ENCODE measurements at regions not wholly inside any gene's neighbourhood (a gene's known extent, or its start where the extent isn't known, plus 50 kb on each side); places are given as distances from the start of the nearest gene placed in this dataset.

DNA sequence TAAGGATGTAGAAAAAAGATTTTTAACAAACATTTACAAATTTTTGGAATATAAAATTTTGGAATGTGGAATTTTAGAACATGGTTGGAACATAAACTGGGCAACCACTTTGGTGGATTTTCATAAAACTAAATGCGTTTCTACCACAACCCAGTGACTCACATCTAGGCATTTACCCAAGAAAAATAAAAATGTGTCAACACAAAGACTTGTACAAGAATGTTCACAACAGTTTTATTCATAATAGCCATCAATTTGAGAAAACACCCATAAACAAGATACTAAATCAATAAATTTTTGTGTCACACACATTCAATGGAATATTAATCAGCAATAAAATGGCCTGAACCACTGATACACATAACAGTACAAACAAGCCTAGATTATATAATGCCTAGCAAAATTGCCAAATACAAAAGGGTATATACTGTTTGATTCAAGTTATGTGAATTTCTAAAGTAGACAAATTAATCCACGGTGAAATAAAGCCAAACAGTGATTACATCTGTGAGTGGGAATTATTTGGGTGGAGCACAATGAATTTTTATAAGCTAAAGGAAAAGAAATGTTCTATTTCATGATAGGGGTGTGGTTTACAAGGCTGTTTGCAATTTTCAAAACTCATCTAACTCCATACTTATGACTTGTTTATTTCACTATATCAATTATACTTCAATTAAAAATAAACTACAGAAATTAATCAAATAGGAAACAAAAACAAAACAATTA lies 415.2 kb upstream of the OR4E1 start:
- DNase-seq: no peak

DNA sequence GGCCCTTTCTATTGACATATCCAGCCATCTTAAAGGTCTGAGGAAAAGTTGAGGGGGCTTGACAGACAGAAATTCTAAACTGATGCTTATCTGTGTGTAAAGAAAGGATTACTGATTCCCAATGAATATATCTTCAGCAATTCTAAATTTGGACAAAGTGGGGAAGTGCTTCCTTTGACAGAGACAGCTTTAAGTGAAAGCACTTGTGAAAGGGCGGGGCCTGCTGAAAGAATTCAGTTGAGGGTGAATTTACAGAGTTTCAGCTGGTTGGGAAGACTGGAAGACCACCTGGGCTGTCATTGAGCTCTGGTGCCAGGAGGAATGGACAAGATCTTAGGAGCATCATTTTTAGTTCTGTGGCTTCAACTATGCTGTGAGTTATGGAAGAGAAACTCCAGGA lies 412.5 kb upstream of the OR4E1 start:
- no peak for DNase-seq

DNA sequence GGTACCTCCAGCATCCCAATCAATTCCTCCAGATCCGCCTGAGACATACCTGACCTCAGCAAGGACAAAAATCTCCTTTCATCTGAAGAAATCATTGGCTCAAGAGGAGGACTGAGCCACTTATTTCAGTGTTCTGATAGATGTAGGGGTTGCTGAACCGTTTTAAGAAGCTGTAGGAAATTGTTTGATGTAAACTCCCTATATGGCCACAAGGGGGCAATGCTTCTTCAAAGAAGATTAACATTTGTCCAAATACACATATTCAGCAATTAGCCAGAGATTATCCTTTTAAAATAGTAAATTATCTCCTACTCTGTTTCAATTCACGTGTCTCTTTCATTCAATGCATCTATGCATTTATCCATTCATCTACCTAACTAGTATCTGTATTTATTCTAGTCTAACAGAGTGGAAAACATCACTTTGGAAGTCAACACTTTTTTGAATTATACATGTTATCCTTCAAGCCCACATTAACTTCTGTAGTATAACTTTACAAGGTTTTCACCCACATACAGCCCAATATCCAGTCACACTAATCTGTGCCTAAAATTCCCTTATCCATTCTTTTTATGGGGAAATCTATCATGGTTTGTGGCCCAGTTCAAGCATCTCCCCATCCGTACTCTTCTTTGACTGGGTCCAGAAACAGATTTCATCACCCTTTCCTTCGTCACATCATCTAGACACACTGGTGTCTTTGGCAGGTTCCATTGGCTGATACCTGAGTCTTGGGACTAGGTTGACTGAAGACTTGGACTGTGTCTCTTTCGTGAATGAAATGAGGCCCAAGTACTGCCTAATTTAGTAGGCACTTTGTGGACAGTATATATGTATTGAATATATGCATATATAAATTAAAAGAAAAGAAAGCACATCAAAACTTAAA lies 411.0 kb upstream of the OR4E1 start:
- peak; percentile 31 for DNase-seq

DNA sequence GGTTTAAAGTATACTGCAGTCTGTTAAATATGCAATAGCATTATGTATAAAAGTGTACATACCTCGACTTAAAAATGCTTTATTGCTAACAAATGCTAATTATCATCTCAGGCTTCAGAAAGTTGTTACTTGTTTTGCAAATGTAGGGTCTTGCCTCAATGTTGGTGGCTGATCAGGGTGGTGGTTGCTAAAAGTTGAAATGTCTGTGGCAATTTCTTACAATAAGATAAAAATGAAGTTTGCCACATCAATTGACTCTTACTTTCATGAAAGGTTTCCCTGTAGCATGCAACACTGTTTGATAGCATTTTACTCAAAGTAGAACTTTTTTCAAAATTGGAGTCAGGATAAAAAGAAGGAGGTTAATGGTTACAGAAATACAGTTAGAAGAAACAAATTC lies 407.7 kb upstream of the OR4E1 start:
- no peak for DNase-seq

DNA sequence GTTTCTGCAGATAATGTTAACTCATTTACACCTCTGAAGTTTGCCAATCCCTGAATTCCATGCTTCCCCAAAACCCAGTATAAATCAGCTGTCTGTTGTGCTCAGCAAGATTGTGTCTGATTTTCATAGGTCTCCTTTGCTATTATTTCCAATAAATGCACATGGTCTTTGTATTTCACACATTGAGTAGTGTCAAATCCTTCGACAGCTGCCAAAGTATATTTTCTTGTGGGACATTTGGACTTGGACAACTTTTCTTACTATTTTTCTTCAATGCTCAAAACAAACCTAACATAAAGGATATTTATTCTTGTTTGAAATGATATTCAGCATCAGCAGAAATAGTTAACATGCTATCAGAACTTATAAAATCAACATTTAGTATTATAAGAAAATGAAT lies 406.1 kb upstream of the OR4E1 start:
- no peak for DNase-seq

DNA sequence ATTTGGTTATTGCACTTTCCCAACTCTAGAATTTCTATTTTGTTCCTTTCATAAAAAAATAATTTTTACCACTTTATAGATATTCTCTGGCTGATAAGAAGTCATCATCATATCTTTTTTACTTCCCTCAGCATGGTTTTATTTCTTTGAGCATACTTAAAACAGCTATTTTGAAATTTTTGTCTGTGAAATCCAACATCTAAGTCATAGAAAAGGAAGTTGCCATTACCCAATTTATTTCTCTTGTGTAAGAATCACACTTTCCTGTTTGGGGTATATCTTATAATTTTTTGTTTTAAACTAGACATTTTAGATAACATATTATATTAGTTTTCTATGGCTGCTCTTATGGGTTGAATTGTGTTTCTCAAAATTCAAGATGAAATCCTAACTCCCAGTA lies 400.2 kb upstream of the OR4E1 start:
- no peak for DNase-seq

DNA sequence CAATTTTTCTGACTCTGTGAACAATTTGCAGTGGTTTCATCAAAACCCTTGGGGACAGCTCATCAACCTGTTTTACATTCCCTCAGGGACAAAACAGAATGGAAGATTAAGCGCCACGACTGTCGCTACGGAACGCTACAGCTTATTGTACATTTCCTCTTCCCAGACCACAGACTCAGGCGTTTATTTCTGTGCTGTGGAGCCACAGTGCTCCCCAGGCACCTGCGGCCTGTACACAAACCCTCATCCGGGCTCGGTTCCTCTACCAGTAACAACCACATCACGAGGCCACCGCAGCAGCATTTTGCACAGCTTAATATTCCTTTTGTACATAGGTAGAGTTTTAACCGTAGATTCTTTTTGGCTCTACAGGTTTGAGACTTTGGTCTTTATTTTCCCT lies 397.4 kb upstream of the OR4E1 start:
- peak; percentile 27 for DNase-seq

DNA sequence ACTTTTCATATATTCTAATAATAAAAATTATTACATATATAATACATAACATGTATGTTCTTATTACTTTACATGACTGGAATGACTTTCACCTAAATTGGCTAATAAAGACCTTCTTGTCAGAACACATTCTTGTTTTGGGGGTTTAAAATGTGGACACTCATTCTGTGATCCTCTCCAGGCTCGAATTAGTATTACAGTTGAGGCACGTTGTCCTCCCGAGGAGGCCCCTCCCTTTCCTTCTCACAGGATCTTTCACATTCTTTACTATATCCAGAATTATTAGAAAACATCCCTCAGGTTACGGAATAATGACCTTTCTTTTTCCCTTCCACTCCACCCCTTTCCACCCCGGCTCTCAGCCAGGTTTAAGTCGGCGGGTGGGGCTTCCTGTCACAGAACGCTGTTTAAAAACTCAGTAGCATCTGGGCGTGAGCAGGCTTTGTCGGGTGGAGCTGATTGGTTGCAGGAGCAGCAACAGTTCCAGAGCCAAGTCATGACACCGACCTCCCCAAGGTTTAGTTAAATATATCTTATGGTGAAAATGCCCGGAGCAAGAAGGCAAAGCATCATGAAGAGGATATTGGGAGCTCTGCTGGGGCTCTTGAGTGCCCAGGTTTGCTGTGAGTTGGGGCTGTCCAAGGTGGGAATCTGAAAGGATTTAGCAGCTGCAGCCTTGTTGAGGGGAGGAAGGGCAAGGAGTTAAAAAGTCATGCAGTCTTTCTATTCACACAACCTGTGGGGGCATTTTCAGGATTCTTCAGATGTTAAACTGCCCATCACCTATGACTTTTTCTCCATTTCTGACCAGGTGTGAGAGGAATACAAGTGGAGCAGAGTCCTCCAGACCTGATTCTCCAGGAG lies 396.7 kb upstream of the OR4E1 start:
- DNase-seq: peak; percentile 44

DNA sequence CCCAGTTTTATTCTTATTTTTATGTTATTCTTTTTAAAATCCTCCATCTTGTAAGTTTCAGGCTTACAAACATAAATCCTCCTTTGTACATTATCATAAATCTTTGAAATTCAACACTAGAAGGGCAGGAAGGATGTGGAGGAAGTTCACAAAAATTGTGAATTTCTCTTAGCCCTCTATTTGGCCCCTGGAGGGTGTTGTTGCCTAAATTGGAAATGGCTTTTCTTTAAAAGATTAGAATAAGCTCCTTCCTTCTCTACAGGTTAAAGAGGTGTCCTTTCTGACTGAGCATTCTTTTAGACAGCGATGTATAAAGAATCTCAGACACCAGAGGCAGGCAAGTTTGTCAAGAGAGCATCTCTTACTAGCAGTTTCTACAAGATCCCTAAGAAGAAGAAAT lies 391.7 kb upstream of the OR4E1 start:
- no peak for DNase-seq

DNA sequence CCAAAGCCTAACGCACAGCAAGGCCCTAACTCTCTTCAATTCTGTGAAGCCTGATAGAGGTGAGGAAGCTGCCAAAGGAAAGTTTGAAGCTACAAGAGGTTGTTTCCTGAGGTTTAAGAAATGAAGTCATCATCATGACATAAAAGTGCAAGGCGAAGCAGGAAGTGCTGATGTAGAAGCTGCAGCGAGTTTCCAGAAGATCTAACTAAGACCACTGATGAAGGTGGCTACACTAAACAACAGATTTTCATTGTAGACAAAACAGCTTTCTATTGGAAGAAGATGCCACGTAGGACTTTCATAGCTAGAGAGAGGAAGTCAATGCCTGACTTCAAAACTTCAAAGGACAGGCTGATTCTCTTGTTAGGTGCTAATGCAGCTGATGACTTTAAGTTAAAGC lies 385.6 kb upstream of the OR4E1 start:
- DNase-seq: no peak

DNA sequence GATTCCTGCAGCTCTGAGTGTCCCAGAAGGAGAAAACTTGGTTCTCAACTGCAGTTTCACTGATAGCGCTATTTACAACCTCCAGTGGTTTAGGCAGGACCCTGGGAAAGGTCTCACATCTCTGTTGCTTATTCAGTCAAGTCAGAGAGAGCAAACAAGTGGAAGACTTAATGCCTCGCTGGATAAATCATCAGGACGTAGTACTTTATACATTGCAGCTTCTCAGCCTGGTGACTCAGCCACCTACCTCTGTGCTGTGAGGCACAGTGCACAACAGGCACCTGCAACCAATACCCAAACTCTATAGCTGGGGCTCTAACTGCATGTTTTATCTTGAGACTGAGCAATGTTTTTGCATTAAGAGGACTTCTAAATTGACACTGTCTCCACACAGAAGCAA lies 379.2 kb upstream of the OR4E1 start:
- DNase-seq: peak; percentile 24

DNA sequence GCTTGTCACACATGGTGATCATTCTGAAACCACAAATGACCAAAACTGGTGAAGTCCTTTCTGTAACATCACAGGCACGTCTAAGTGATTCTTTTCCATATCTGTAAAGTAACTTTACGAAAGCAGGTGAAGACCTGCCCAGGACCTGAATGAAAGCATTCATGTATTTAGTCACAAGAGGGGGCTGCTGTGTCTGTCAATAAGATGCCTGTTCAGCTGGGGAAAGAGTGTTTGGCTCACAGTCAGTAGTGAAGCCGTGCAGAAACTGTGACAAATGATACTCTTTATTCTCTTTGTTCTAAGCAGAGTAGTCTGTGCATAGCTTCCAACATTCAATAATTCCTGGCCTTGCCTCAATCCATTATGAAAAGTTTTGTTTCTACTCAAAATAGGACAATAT lies 373.5 kb upstream of the OR4E1 start:
- DNase-seq: peak; percentile 30

DNA sequence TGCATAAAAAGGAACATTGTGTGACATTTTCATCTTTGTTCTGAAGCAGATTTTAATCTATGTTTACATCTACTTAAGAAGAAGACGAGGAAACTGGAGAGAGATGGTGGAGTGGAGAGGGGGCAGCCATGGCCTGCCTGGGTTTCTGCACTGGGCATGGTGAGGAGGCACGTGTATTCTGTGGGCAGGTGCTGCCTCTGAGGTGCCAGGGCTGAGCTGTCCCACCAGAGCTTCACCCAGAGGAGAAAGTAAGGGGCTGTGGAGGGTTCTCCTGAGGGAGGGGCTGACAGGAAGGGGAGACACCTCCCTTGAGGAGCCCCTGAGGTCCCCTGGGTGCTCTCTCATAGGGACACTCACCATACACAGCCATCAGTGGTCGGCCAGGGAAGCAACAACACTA lies 372.4 kb upstream of the OR4E1 start:
- no peak for DNase-seq

DNA sequence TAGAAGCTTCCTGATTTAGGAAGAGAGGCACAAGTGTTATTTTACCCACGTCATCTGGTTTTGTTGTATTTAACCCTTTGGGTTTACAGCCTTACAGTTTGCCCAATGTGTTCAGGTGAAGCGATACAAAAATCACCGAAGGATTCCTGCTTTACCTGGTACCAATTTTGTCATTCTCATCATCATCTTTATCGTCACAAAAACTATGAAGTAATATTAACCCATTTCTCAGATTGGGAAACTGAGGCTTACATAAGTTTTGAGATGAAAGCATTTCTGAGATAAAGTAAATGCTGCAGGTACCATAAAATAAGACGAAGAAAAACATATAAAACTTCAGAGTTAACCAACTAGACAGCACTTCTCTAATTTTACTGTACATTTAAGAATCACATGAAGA lies 370.6 kb upstream of the OR4E1 start:
- no peak for DNase-seq

DNA sequence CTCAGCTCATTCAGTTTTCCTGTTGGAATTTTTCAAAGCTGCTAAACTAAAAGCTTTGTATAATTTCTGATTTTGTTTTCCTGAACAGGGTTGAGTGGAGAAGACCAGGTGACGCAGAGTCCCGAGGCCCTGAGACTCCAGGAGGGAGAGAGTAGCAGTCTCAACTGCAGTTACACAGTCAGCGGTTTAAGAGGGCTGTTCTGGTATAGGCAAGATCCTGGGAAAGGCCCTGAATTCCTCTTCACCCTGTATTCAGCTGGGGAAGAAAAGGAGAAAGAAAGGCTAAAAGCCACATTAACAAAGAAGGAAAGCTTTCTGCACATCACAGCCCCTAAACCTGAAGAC lies 367.1 kb upstream of the OR4E1 start:
- DNase-seq: no peak

DNA sequence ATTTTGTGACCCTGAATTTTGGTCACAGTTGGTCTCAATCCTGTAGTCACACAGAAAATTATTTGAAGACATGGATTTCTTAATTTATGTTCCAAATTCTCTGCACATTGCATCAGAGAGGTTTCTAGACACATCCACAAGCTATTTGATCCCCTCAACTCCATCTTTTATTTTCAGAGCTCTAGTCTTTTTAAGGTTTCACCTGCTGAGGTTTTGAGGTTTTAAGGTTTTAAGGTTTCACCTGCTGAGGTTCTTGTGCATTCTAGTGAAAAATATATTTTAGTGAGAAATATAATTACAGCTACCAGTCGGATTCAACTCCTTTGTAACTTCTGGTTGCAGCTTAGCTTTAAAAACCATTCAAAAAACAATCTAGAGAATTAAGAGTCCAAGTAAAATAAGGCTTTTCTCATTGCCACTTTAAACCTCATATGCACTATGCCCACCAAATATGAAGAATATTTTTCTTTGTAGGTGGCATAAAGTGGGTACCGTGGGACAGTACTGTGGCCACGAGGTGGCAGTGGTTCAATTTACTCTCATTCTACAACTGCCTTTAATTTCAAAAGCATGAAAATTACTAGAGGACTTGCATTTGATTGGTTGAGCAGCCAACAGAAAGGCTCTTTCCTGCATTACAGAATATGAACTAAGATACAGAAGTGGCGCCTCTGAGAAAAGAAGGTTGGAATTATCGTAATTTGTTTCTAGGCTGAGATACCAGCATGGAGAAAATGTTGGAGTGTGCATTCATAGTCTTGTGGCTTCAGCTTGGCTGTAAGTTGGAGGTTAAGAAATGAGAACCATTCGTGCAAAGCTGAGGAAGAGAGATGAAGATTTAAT lies 366.5 kb upstream of the OR4E1 start:
- peak; percentile 38 for DNase-seq

DNA sequence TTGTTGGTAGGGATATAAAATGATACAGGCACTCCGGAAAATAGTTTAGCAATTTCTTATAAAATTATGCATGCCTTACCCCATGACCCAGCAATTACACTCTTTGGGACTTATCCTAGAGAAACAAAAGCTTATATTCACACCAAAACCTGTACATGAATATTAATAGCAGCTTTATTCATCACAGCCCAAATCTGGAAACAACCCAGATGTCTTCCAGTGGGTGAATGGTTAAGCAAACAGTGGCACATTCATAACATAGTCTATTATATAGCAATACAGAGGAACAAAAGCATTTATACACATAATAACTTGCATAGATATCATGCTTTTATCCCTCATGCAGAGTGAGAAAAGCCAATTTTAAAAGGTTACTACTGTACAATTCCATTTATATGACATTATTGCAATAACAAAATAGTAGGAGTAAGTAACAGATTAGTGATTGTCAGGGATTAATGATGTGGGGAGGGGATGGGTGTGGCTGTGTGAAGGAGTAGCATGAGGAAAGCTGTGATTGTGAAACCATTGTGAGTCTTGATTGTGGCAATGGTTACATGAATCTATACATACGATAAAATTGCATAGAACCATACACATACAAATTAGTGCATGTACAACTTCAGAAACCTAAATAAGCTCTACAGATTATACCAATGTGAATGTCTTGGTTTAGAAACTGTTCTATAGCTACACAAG lies 363.1 kb upstream of the OR4E1 start:
- no peak for DNase-seq

DNA sequence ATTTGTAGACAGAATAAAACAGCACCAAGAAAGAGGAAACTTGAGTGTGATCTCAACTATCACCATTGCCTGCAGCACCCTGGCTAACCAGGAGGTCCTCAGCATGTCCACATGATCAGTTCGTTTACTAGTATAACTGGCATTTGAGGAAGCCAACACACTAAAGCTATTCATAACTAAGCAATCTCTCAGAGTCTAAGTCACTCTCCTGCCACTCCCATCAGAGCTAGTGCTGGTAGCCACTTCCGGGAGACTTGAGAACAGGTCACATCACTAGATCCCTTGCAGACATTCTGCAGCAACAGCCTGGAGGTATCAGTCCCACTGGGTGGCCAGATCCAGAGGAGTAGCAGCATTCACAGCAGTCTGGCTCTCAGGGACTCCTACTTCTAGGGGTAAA lies 352.9 kb upstream of the OR4E1 start:
- no peak for DNase-seq

DNA sequence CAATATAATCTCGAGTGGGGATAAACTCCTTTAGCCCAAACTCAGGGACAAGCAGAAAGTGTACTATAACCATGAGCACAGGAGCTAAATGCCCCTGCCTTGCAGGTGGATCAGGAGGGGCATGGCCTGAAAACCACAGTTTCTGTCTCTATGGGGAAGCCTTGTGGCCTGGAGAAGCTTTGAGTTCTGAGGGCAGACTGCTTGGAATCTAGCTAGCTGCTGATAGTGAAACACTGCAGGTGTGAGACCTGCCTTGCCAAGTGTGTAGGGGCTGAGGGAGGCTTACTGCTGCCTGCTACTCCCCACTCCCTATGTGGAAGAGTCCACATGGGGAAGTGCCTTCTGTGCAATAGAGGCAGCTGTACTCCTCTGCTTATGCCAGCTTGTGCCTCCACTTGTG lies 352.3 kb upstream of the OR4E1 start:
- no peak for DNase-seq

DNA sequence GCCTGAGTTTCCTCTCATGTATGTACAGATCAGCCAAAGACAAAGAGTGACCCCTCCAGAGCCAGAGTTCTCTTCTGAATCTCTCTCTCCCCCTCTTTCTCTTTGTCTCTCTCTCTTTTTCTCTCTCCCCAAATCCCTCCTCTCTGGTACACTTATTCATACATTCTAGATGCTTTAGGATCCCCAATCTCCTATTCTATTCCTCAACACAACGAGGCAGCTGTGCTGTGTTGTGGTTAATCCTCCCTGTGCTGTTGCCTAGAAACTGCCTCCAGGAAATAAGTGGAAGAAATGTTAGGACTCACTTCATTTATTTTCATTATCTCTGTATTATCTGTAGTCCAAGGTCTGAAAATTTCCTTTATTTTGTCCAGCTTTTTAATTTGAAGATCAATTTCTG lies 350.5 kb upstream of the OR4E1 start:
- DNase-seq: no peak

DNA sequence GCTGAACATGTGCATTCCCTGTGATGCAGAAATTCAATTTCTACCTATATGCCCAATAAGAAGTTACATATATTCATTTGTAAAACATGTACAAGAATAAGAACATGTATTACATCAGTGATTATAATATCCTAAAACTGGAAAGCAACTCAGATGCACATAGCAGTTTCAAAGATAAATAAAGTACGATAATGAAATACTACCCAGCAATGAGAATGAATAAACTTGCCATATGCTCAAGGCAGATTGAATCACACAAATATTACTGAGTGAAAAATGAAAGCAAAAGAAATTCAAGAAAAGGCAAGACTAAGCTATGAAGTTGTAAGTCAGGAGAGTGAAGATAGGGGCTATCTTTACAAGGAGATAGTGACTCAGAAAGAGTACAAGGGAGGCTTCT lies 345.3 kb upstream of the OR4E1 start:
- DNase-seq: no peak

DNA sequence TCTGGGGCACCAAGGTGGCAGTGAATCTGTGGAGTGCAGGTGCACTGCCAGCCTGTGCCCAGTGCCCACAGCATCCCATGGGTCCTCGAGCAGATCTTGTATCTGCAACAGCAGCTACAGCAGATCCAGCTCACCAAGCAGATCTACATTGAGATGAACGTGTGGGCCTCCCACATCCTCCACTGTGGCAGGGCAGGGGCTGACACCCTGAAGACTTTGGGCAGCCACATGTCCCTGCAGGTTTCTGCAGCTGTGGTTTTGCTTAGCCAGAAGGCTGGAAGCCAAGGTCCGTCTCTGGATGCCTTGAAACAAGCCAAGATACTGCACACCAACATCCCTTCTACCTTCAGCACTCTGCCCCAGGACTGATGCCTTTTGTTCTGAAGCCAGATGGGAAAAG lies 338.8 kb upstream of the OR4E1 start:
- DNase-seq: no peak

Data from stimulated activated CD4-positive, alpha-beta T cell treated with anti-CD3 and anti-CD28 coated beads, Interleukin-4, amount 100 ng/mL, for 24 hours (primary cell).